Glutamatergic neuron (in vitro differentiated cells): ENCODE measurements at regions not wholly inside any gene's neighbourhood (a gene's known extent, or its start where the extent isn't known, plus 50 kb on each side); places are given as distances from the start of the nearest gene placed in this dataset.

Experiments used
- DNase-seq: peaks from one replicate; pipeline ENCODE4 v3.0.0; 2022
- H3K27ac Mint-ChIP-seq: one replicate; pipeline ENCODE4 v1.8.0; 2020; ENCODE audit warnings: mild to moderate bottlenecking, mixed read lengths, inconsistent platforms; ENCODE audit not compliant: unreplicated experiment
- H3K27me3 Mint-ChIP-seq: one replicate; pipeline ENCODE4 v1.8.0; 2020; ENCODE audit warnings: mild to moderate bottlenecking, moderate library complexity, mixed read lengths, inconsistent platforms; ENCODE audit not compliant: unreplicated experiment
- H3K36me3 Mint-ChIP-seq: one replicate; pipeline ENCODE4 v1.8.0; 2020; ENCODE audit warnings: mild to moderate bottlenecking, mixed read lengths, inconsistent platforms; ENCODE audit not compliant: unreplicated experiment
- H3K4me1 Mint-ChIP-seq: one replicate; pipeline ENCODE4 v1.8.0; 2020; ENCODE audit warnings: mild to moderate bottlenecking, low read depth, mixed read lengths, inconsistent platforms; ENCODE audit not compliant: unreplicated experiment
- H3K4me3 Mint-ChIP-seq: one replicate; pipeline ENCODE4 v1.8.0; 2020; ENCODE audit warnings: mild to moderate bottlenecking, mixed read lengths, inconsistent platforms; ENCODE audit not compliant: unreplicated experiment
- H3K9me3 Mint-ChIP-seq: one replicate; pipeline ENCODE4 v1.8.0; 2020; ENCODE audit warnings: mild to moderate bottlenecking, moderate library complexity, mixed read lengths, inconsistent platforms; ENCODE audit not compliant: unreplicated experiment
- CTCF ChIP-seq: fragments of 200-600 bp; sonication (generic); IDR thresholded peaks from one replicate; pipeline ENCODE4 v1.5.0; 2021; ENCODE audit not compliant: partially characterized antibody, unreplicated experiment

- Mint-ChIP-seq H3K27ac (no peak overlapping the region), H3K36me3 (no peaks in the 10 kb centered on the region), H3K4me3 (no peak overlapping the region), H3K9me3 (no peaks in the 10 kb centered on the region), H3K27me3 (no peaks in the 10 kb centered on the region), H3K4me1 (no peaks in the 10 kb centered on the region)
- no peak for TF ChIP-seq CTCF
- no peak for DNase-seq
Measured at GRCh38 chr2:126748188-126748760, 92.3 kb downstream of the GYPC start.

- no peak for DNase-seq
- H3K36me3 Mint-ChIP-seq, result no peaks in the 10 kb centered on the region
- H3K9me3 Mint-ChIP-seq, result no peaks in the 10 kb centered on the region
Measured at GRCh38 chr2:126748929-126749518, 93.1 kb downstream of the GYPC start.

GRCh38 chr2:126749537-126749936 is 93.6 kb downstream of the GYPC start:
- no peaks in the 10 kb centered on the region for H3K36me3 Mint-ChIP-seq
- H3K27ac Mint-ChIP-seq, result no peak overlapping the region
- no peaks in the 10 kb centered on the region for H3K9me3 Mint-ChIP-seq
- no peak for DNase-seq
- TF ChIP-seq CTCF, result no peak
- no peaks in the 10 kb centered on the region for H3K4me1 Mint-ChIP-seq
- H3K4me3 Mint-ChIP-seq, result no peak overlapping the region
- H3K27me3 Mint-ChIP-seq, result no peaks in the 10 kb centered on the region

More at GRCh38 chr2:126748929-126749518, 93.1 kb downstream of the GYPC start:
- TF ChIP-seq CTCF, result no peak
- Mint-ChIP-seq H3K27ac (no peak overlapping the region), H3K4me1 (no peaks in the 10 kb centered on the region), H3K4me3 (no peak overlapping the region), H3K27me3 (no peaks in the 10 kb centered on the region)

- H3K4me1 Mint-ChIP-seq, result no peaks in the 10 kb centered on the region
- no peak overlapping the region for H3K4me3 Mint-ChIP-seq
- DNase-seq, result no peak
- no peaks in the 10 kb centered on the region for H3K9me3 Mint-ChIP-seq
- no peak for TF ChIP-seq CTCF
- no peak overlapping the region for H3K27ac Mint-ChIP-seq
- H3K36me3 Mint-ChIP-seq, result no peaks in the 10 kb centered on the region
- no peaks in the 10 kb centered on the region for H3K27me3 Mint-ChIP-seq
Measured at GRCh38 chr2:126750506-126750905, 94.5 kb downstream of the GYPC start.

GRCh38 chr2:126751477-126751876 is 95.5 kb downstream of the GYPC start:
- no peak overlapping the region for H3K27ac Mint-ChIP-seq
- peaks cover 1% of the 10 kb centered on the region for H3K27me3 Mint-ChIP-seq
- no peaks in the 10 kb centered on the region for H3K9me3 Mint-ChIP-seq

More at GRCh38 chr2:126751477-126751876, 95.5 kb downstream of the GYPC start:
- DNase-seq, result no peak
- Mint-ChIP-seq H3K4me1 (no peaks in the 10 kb centered on the region), H3K36me3 (peaks cover 4% of the 10 kb centered on the region), H3K4me3 (no peak overlapping the region)
- TF ChIP-seq CTCF, result no peak
